ENCODE measurements at regions not wholly inside any gene's neighbourhood (a gene's known extent, or its start where the extent isn't known, plus 50 kb on each side); places are given as distances from the start of the nearest gene placed in this dataset.

DNA sequence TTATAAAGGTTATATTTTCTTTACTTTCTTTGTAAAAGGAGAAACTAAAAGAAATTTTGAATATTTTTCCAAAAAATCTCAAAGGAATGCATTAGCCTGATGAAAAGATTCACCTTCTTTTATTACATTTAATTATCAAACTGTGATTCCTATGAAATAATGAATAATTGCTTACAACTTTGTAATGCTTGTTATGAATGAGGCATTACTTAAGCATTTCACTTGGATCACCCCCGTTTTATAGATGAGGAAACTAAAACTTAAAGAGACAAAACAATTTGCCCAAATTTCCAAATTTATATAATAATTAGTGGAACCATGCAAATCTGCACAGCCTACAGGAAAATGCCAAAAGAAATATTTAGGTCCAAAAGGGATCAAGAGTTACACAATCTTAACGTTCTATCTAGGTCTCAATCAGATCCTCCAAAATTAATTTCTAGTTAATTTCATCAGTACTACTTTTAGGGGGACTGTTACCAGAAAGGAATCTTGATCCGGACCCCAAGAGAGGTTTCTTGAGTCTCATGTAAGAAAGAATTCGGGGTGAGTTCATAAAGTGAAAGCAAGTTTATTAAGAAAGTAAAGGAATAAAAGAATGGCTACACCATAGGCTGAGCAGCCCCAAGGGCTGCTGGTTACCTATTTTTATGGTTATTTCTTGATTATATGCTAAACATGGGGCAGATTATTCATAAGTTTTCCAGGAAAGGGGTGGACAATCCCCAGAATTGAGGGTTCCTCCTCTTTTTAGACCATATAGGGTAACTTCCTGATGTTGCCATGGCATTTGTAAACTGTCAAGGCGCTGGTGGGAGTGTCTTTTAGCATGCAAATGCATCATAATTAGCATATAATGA lies 288.0 kb downstream of the ADGB start:
- DNase-seq, result no peak

DNA sequence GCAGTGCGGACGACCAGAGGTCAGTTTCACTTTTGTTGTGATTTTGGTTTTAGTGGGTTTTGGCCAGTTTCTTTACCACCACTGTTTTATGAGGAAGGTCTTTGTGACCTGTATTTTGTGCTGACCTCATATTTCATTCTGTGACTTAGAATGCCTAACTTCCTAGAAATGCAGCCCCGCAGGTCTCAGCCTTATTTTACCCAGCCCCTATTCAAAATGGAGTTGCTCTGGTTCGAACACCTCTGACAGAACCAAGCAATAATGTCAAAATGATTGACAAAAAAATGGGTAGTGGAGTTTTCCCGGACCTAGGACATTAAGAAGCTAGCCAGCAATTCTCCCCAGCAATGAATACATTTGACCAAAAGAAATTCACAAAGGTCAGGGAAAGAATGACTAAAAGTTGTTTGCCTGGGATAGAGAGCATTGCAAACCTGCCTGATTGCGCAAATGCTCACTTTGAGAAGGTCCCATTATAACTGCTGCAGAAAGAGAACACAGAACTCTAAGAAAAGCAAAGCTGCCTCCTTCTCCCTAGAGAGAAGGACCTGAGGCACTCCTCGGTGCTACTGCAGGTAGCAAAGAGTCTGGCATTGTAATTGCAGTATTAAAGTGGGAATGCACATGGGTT lies 288.8 kb downstream of the ADGB start:
- no peak for DNase-seq

DNA sequence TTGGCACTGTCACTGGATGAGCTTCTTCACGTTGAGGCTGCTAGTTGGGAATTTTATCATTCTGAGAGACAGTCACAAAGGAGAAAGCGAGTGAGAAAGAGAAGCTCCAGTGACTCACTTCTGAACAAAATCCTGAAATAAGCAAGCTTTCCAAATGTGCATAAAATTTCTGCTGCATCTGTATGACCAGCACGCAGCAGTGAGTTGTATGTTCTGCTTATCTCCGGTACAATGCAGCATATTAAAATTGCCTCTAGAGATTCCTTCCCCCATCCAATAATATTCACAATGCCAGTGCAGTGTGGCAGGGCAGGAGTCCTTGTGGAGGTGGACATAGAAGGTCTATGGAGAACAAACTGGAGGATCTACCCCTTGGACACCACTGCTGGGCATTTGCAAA lies 290.5 kb downstream of the ADGB start:
- DNase-seq, result no peak

DNA sequence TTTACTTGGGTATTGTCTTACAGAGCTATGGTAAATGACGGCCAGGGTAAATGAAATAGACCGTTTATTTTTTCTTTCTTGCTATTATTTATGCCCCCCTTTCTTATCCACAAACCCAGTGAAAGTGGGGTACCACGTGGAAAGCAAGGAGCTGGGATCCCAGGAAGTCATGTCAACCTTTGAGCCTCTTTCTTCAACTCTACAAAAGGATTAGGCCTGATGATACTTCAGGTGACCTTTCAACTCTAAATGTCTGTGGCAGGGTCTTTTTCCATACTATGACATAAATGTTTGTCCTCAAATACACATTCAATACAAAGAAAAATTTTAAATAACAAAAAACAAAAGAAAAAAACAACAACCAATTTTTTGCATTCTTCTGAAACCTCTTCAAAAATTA lies 291.4 kb downstream of the ADGB start:
- no peak for DNase-seq

DNA sequence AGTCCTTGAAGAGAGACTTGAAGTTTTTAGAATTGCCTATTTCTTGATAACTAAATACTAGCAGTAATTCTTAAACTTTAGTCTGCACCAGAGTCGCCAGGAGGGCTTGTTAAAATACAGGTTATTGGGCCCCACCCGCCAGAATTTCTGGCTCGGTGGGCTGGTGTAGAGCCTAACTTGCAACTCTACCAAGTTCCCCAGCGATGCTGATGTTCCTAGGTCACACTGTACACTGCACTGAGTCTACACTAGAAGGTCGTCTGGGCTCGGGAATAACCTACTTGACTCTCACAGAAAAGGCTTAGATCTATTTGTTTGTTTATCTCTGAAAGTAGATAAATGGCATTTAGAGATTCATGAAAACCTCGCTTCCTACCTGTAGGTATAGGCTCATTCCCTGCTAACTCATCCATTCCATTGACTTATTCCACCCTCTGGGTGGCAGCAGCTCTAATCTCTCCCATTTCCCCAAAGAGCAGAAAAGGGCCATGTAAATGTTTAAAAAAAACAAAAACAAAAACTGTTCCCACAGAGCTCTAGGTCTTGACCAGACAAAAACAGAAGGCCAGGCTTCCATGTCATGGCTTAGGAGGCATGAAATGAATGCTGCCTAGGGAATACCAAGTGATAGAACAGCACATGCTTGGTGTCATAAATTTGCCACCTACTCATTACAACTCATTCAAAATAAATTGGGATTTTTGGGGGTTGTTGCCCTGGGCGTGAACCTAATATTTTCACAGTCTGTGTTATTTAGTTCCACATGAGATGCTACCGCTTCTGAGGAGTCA lies 292.1 kb downstream of the ADGB start:
- no peak for DNase-seq

DNA sequence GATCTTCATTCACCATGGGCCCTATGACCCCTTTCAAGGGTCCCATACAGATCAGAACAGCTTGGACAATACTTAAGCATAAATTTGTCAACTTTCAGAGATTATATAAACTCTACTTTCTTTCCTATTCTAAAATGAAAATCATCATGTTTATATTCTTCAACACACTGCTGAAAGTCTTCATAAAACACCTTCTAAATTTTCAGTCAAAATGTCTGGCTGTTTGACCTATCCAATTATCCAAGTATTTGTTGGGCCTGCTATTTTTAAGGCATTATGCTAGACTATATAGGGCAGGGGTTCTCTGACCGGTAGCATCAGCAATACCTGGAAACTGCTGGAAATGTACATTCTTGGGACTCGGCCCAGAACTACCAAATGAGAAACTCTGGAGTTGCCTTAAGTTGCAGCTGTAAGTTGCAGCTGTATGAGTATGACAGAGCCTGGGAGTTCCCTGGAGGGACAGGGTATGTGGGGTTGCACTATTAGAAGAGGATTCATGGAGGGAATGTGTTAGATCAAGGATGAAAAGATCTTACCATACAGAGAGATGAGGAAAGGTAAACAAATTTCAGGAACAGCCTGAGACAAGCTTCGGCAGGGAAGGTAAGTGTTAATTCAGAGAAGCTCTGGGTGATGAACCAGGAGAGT lies 293.0 kb downstream of the ADGB start:
- no peak for DNase-seq

DNA sequence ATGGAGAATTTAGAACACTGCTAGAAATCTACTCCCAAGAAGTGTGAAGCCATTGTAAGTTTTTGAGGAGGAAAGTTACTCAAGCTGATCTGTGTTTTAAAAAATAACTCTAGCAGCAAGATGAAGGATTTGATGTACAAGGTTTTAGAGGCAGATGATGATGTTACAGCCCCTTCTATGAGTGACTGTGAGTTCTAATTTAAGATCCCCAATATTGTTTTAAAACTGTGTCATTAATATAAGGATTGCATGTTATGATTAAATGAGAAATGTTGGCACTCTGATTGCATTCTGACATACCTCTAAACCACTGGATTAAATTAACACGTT lies 293.5 kb downstream of the ADGB start:
- no peak for DNase-seq

DNA sequence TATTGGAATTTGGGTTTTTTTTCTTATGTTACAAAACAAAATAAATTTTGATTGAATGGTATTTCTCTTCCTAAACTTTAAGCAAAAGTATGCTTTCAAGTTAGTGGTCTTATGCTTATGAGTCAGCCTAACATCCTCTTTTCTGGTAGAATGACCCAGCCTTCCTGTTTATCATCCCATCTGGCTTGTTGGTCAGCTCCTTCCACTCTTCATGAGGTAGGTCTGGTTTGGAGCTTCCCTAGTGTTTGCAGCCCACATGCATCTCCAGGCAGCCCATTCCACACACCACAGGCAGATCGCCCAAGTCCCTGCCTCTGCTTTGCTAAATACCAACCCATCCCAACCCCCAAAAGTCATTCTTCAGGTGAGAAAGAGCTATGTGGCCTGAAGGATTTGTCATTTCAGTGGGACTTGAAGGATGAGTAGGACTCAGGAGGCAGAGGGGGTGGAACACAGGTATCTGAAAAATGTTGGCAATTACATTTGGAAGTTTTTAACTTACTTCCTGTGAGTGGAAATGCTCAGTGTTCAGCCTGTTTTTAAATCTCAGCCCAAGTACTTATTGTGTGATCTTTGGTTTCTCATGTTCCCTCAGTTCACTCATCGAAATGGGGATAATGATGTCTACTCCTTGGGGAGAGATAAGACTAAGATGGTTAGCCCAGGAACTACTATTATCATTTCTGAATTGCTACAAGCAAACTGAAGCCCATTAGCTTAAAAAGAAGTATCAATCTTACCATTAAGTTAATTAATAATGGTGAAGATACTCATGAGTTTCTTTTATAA lies 294.0 kb downstream of the ADGB start:
- no peak for DNase-seq

DNA sequence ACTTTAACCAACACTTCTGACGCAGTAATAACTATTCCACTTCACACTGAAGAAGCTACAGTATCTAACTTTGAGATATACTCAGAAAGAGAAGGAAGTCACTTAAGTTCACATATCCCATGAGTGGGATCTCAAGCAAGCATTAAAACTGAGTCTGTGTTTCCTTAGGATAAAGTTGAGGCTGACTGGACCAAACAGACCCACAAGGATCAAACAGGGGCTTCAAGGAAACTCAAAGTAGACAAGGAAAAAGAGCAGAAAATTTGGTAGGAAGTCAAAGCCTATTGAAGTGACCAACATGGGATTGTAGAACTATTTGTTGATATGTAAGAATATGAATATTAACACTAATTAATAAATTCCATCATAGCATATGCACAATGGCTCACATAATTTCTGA lies 294.9 kb downstream of the ADGB start:
- DNase-seq, result no peak

DNA sequence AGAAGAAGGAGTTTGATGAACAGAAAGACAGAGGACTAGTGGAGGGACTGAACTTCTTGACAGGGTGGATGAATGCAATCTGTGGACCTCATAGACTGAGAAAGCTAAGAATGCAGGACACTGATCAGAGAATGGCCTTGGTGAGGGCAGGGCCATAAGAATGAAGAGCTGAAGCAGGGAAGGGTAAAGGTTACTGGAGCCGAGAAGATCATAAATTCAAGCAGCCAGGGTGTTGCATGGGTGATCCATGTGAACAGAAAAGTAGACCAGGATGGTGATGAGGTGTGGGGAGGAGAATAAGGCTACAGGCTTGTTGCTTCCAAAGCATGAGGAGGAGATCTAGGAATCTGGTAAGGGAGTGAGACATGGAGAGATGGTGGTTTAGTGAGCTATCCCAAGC lies 295.9 kb downstream of the ADGB start:
- no peak for DNase-seq

DNA sequence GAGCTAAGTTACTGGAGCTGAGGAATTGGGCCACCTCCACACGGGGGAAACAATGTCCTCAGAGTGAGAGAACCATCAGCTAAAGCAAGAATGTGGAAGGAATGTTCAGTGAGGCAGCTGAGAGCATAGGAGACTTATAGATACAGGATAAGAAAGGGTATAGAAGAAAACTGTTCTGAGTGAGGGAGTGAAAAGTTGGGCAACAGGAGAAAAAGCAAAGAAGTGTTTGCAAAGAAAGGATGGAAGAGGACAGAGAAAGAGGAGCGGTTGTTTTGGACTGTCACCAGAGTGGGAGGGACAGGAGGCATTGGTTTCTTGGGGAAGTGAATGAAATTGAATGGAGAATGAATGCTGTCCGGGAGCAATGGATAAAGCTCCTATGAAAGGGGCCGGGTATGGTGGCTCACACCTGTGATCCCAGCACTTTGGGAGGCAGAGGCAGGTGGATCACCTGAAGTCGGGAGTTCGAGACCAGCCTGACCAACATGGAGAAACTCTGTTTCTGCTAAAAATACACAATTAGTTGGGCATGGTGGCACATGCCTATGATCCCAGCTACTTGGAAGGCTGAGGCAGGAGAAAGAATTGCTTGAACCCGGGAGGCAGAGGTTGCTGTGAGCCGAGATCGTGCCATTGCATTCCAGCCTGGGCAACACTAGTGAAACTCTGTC lies 296.5 kb downstream of the ADGB start:
- no peak for DNase-seq

DNA sequence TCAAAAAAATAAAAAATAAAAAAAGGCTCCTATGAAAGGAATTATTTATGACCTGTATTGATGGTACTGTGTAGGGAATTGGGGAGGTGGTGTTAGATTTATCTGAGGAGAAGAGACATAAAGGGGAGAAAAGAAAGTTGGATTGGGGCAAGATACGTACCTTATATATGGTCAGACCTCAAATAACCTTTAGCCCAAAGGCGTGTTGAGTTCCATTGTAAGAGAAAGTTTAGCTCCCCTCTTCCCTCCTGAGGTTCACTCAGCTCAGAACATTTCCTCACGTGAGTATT lies 296.9 kb downstream of the ADGB start:
- DNase-seq, result no peak

DNA sequence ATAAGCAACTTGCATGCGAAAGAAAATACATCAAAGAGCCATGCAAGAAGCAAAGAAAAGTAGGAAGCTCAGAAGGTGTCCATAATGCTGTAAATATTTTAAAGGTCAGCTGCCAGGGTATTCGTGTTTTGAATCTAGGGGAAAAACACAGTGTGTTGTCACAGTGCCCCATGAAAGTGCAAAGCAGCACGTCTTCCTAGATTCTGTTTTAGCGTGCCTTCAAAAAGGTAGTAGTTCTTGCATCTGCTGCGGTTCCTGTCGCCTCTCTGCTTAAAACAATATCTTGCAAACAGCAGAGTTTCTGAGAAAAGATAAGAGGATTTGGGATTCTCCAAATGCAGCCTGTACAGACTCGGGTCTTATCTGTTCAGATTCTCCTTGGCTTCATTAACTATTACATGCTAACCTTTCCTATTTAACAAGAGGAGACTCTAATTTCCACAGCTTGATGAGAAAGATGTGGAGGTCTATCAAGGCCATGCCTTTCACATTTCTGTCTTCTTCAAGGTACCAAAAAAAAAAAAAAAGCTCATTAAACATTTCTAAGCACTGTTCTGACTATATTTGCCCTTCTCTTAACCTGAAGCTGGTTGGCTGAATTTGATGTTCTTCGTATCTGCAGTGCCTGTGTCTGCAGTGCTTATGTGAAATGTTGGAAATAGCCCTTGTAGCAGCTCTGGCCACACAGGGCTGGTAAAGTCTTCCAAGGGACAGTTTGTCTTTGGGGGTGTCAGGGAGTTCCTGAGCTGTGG lies 297.5 kb downstream of the ADGB start:
- DNase-seq, result no peak

DNA sequence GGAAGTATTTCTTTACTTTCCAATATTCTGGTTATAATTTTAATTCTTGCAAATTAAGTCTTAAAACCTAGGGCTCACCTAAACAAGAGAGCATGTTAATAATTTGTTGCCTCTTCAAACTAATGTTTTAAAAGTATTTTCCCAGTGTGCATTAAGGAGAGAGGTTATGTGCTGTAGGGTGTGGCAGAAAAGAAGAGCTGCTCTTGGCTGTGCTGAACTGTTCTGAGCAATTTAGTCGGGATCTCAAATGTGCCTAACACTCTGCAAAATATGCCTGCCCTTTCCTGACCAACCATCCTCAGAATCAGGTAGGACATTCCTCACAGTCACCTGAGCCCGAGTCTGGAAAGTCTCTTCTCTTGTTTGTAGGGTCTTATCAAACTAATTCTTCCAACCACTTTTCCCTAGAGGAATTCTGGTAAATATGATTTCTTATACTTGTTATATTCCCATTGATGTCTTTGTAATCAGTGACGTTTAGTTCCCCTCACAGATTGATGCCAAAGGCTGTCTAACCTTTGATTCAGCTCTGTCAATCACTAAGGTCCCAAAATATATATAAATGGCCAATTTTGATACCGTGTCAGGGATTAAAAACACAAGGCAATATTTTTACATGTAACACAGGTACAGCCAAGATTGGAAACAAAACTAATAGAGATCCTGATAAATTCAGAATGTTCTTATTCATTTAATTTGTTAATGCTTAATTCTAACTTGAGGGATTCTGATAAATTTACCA lies 298.4 kb downstream of the ADGB start:
- DNase-seq, result no peak

DNA sequence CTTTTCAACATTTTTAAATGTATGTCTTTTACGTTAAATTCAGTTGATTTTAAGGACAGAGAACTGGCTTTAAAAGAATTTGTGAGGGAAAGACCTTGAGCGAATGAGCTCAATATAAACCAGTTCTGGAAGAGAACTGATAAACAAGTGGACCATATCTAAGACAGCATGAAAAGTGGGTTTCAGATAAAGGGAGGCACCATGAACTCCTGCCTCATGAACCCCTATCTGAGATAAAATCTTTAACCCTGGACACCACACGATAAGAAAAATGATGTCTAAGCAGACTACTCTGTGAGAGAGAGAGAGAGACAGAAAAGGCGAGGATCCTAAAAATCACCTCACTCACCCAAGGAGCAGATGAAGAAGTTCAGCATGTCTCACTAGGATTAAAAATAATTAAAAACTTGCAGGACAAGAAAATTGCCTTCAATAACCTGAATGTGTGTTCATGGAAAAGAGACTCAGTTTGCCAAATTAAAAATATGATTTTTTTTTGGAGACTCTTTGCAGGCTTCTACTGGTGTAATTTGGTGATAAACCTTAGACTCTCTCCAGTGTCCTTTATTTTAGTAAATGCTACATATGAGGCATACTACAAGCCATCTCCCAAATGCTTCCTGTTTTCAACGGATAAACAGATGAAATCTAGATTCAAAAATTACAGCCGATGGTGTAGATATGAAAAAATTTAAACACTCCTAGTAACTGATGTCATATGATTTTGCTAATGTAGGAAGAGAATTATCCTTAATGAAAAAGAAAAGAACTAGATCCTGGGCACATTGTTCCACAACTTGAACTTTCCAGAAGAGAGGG lies 299.5 kb downstream of the ADGB start:
- no peak for DNase-seq

DNA sequence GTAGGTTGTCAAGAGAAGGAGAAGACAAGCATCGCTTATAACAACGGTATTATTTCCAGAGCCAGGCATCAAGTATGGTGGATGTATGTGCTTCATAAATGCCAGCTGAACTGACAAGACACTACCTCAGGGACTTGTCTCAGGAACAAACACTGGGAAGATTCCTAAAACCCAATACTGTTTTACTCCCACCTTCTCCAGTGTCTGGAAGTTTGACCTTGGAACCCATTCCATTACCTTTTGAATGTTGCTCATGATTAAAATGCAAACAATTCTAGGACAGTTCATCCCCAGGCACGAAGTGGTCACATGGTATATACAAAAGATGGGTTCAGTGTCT lies 300.1 kb downstream of the ADGB start:
- no peak for DNase-seq

DNA sequence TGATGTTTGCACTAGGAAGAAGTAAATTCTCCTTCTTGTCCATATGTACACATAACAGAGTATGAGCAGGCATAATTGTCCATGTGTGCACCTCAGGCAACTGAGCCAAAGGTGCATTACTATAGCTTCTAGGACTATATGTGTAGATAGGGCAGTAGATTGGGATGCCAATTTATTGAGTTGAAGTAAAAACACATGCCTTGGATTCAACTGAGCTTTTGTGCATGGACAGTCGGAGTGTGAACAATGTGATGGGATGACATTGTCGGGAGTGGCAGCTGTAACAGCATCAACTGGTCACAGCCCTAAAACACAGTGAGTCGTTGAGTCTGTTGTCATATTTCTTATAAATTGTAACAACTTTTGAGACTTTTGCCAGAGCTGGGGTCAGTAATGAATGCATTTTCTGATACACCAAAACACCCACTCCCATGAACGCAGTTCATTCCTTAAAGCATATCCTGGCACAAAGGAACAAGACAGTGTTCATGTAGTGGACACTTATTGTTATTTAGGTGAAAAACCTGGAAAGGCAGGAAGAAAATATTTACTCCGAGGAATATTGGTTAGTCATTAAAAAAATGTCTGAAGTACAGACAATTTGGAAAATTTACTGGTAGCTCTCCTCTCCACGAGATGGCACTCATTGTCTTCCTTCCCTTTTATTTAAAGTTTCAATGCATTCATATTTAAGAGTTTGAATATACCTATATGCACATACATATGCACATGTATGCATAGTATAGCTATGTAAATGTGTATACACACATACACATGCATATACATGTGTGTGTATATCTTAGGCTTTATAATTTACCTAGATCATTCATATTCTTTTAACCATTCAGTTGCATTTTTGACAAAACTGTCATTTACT lies 302.0 kb upstream of the STXBP5 start:
- DNase-seq, result no peak

DNA sequence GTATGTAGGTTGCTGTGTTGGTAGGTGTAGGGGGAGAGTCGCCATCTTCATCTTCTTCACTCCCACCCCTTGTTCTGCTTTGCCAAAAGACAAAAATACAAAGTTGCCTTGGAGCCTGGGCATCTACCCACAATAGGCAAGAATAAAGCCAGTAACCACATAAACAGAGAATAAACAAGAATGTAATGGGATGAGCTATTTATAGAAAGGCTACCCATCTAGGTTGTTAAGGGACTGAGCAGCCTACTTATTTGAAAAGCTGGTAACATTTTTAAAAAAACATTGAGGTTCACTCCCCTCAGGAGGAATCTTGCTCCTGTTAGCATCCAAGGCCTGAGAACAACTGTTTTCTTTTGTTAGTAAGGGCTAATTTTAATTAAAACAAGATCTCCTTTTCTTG lies 301.4 kb upstream of the STXBP5 start:
- no peak for DNase-seq

DNA sequence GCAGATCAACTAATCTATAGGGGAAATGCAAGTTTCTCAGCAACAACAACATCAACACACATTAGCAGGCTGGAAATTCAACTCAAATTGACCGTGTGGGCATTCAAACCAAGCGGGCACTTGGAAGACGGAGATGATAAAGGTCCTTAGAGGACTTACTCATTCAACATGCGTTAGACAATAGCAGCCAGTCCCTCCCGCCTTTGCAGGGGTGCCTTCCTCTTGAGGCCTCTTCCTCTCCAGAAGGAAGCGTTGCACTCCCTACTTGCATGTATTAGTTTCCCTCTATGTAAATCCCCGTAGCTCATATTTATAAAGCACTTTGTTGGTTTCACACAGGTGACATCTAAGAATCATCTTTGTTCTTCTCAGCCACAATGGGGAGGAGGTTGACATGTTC lies 300.8 kb upstream of the STXBP5 start:
- DNase-seq, result no peak

All from CD4-positive, alpha-beta T cell treated with Interleukin-4 for 4 hours (primary cell).